Parathyroid adenoma (tissue), 2 donors: ENCODE measurements at regions not wholly inside any gene's neighbourhood (a gene's known extent, or its start where the extent isn't known, plus 50 kb on each side); places are given as distances from the start of the nearest gene placed in this dataset.

Source experiments
- H2AFZ ChIP-seq: fragments of 300-600 bp; sonication (generic); one replicate; pipeline ENCODE4 v1.7.0; 2017; ENCODE audit warnings: antibody characterized with exemption, mild to moderate bottlenecking
- H3K27ac ChIP-seq: fragments of 300-600 bp; sonication (generic); one replicate; pipeline ENCODE4 v1.7.0; 2017
- H3K27me3 ChIP-seq: fragments of 300-600 bp; sonication (generic); one replicate; pipeline ENCODE4 v1.7.0; 2017; ENCODE audit warnings: low read length; ENCODE audit not compliant: control insufficient read depth, insufficient read depth
- H3K36me3 ChIP-seq: fragments of 300-600 bp; sonication (generic); one replicate; pipeline ENCODE4 v1.7.0; 2017; ENCODE audit warnings: low read length; ENCODE audit not compliant: control insufficient read depth, insufficient read depth
- H3K4me1 ChIP-seq: fragments of 300-600 bp; sonication (generic); one replicate; pipeline ENCODE4 v1.7.0; 2017; ENCODE audit warnings: control low read depth
- H3K4me2 ChIP-seq: fragments of 300-600 bp; sonication (generic); one replicate; pipeline ENCODE4 v1.7.0; 2017; ENCODE audit warnings: low read length
- H3K4me3 ChIP-seq: fragments of 300-600 bp; sonication (generic); one replicate; pipeline ENCODE4 v1.7.0; 2017; ENCODE audit warnings: low read depth, low read length
- H3K79me2 ChIP-seq: fragments of 300-600 bp; sonication (generic); one replicate; pipeline ENCODE4 v1.7.0; 2017; ENCODE audit warnings: control low read depth
- H3K9ac ChIP-seq: fragments of 300-600 bp; sonication (generic); one replicate; pipeline ENCODE4 v1.7.0; 2017; ENCODE audit warnings: mild to moderate bottlenecking
- H3K9me3 ChIP-seq: fragments of 300-600 bp; sonication (generic); one replicate; pipeline ENCODE4 v1.7.0; 2017; ENCODE audit warnings: low read length; ENCODE audit not compliant: control insufficient read depth
- TF ChIP-seq, protein P1 (sequence below): fragments of 300-600 bp; sonication (generic); IDR thresholded peaks from one replicate; pipeline ENCODE4 v1.7.0; 2017; ENCODE audit warnings: antibody characterized with exemption, mild to moderate bottlenecking
- donor health status: primary hyperparathyroidism.

DNA sequence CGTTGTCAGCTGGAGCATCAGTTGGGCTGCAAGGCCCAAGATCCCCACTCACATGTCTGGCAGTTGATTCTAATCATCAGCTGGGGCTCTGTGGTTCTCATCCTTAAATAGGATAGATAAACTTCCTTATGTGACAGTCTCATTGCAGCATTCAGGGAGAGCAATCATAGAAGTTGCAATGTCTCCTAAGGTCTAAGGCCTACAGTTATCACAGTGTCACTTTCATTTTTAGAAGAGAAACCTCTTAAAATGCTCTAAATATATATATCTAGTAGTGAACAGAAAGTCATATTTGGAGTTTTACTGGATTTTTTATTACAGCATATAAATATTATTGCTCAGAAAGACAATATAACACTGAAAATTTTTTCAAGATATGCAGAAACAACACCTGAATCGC lies 226.0 kb upstream of the PPP1R2C start:
- Histone ChIP-seq H3K9ac (no peak overlapping the region), H3K36me3 (no peaks in the 10 kb centered on the region), H3K27ac (no peak overlapping the region), H3K27me3 (no peaks in the 10 kb centered on the region), H3K9me3 (no peaks in the 10 kb centered on the region), H3K4me3 (no peak overlapping the region), H3K4me2 (no peak overlapping the region), H3K79me2 (no peaks in the 10 kb centered on the region), H2AFZ (no peak overlapping the region), H3K4me1 (no peaks in the 10 kb centered on the region)
- TF ChIP-seq, protein P1, sequence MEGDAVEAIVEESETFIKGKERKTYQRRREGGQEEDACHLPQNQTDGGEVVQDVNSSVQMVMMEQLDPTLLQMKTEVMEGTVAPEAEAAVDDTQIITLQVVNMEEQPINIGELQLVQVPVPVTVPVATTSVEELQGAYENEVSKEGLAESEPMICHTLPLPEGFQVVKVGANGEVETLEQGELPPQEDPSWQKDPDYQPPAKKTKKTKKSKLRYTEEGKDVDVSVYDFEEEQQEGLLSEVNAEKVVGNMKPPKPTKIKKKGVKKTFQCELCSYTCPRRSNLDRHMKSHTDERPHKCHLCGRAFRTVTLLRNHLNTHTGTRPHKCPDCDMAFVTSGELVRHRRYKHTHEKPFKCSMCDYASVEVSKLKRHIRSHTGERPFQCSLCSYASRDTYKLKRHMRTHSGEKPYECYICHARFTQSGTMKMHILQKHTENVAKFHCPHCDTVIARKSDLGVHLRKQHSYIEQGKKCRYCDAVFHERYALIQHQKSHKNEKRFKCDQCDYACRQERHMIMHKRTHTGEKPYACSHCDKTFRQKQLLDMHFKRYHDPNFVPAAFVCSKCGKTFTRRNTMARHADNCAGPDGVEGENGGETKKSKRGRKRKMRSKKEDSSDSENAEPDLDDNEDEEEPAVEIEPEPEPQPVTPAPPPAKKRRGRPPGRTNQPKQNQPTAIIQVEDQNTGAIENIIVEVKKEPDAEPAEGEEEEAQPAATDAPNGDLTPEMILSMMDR: no peak

DNA sequence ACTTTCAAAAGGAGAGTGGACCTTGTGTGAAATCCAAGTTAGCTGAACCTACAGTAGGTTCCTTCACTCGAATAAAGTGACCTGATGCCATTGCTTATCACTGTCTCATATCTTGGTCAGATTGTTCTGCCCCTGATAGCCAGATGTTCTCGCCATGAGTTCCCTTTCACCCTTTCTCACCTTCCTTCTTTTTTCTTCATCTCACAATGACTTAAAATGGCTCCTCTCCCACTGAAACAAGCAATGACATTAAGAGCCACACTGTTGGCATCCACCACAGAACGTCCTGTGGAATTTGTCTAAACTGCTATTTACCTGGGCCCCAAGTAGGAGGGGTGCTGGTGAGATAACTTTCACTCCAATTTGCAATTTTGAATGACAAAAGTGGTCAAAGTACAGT lies 227.6 kb upstream of the PPP1R2C start:
- no peaks in the 10 kb centered on the region for H3K27me3 ChIP-seq
- H3K9ac ChIP-seq: no peak overlapping the region
- no peak overlapping the region for H3K4me3 ChIP-seq
- no peak overlapping the region for H3K27ac ChIP-seq
- H3K4me1 ChIP-seq: no peaks in the 10 kb centered on the region
- H3K4me2 ChIP-seq: no peak overlapping the region
- TF ChIP-seq, protein P1: no peak
- no peak overlapping the region for H2AFZ ChIP-seq
- H3K9me3 ChIP-seq: no peaks in the 10 kb centered on the region
- H3K79me2 ChIP-seq: no peaks in the 10 kb centered on the region
- no peaks in the 10 kb centered on the region for H3K36me3 ChIP-seq

DNA sequence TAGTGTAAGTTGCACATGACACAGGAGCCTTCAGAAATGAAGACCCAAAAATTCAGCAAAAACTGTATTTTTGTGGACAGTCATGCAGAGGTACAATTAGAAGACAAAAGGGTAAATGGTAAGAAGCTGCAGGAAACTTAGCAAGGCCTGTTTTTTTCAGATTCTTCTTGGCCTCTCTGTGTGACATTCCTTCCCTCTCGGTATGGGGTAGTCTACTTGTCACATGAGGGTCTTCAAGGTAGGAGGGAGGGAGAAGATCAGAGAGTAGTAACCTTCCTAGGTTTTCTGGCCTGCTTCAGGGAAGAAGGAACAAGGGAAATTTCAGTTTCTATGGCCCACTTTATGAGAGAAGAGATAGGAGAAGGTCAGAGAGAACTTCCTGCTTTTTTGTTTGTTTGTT lies 230.4 kb upstream of the PPP1R2C start:
- TF ChIP-seq, protein P1: no peak
- H3K27me3 ChIP-seq: no peaks in the 10 kb centered on the region
- no peak overlapping the region for H3K4me2 ChIP-seq
- no peak overlapping the region for H3K4me3 ChIP-seq
- H3K79me2 ChIP-seq: no peaks in the 10 kb centered on the region
- no peaks in the 10 kb centered on the region for H3K9me3 ChIP-seq
- no peak overlapping the region for H2AFZ ChIP-seq
- H3K36me3 ChIP-seq: no peaks in the 10 kb centered on the region
- H3K9ac ChIP-seq: no peak overlapping the region
- H3K4me1 ChIP-seq: no peaks in the 10 kb centered on the region
- H3K27ac ChIP-seq: no peak overlapping the region

DNA sequence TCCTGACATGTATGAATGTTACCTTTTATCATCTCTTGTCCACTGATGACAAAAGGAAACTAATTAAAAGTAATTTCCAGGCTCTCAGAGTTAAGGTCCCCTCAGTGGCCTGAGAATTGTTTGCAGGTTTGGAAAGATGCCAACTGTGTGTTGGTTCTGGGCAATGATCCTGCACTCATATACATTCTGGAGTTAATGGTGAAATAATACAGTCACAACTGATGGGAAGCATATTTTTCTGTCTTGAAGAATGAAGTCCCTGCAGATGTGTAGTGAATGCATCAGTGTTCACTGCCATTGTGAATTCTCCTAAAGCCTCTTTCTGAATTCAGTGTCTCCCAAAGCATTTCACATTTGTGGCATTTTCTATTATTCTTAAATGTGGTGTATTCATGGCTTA lies 238.1 kb upstream of the PPP1R2C start:
- Histone ChIP-seq H2AFZ (no peak overlapping the region), H3K36me3 (no peaks in the 10 kb centered on the region), H3K4me2 (no peak overlapping the region), H3K9ac (no peak overlapping the region), H3K79me2 (no peaks in the 10 kb centered on the region), H3K4me1 (no peaks in the 10 kb centered on the region), H3K27me3 (no peaks in the 10 kb centered on the region), H3K9me3 (no peaks in the 10 kb centered on the region), H3K27ac (no peak overlapping the region), H3K4me3 (no peak overlapping the region)
- TF ChIP-seq, protein P1: no peak

DNA sequence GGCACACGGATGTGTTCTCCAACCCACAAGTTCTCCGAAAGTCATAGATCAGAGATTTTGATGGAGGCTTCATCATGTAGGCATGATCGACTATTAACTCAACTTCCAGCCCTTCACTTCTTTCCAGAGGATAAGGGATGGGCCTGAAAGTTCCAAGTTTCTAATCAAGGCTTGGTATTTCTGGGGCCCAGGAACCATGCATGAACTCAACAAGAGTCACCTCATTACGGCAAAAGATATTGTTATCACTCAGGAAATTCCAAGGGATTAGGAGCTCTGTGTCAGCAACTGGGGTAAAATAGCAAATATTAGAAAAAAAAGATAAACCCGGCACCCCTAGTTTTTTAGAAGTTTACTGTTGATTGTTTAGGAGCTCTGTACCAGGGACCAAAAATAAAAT lies 240.1 kb upstream of the PPP1R2C start:
- H3K27me3 ChIP-seq: no peaks in the 10 kb centered on the region
- no peaks in the 10 kb centered on the region for H3K4me1 ChIP-seq
- no peaks in the 10 kb centered on the region for H3K9me3 ChIP-seq
- no peak overlapping the region for H3K27ac ChIP-seq
- no peaks in the 10 kb centered on the region for H3K79me2 ChIP-seq
- H3K4me3 ChIP-seq: no peak overlapping the region
- no peaks in the 10 kb centered on the region for H3K36me3 ChIP-seq
- no peak overlapping the region for H2AFZ ChIP-seq
- TF ChIP-seq, protein P1: no peak
- H3K9ac ChIP-seq: no peak overlapping the region
- no peak overlapping the region for H3K4me2 ChIP-seq
